ENCODE measurements at regions not wholly inside any gene's neighbourhood (a gene's known extent, or its start where the extent isn't known, plus 50 kb on each side); places are given as distances from the start of the nearest gene placed in this dataset.

DNA sequence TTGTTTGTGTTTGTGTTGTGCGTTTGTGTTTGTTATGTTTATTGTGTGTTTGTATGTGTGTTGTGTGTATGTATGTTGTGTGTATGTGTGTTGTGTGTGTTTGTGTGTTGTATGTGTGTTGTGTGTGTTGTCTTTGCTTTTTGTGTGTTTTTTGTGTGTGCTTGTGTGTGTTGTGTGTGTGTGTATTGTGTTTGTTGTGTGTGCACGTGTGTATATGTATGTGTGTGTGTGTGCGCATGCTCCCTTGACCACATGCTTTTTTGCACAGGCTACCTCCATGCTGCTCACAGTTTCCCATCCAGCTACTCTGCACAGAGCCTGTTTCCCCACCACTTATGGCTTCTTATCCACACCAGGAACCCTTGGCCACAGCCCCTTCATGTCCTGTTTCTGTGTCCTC, 720.0 kb upstream of the ADAMTS16 start:
- no peak for DNase-seq

DNA sequence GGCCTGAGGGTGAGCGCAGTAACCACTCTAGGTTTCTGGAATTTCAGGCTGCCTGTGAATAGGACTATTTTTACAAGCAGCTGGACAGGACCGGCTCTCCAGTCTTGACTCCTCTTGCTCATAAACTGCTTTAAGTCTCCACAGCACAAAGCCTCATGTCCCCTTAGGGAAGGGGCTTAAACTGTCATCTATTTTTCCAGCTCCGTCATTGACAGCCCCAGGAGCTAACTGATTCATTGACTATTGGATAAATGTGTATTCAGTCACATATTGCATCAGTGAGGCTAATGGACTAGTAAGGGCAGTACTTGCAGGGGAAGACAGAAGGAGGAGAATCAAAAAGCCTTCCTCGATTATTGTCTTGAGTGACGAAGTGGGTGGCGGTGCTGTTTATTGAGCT, 719.4 kb upstream of the ADAMTS16 start:
- DNase-seq, result no peak

DNA sequence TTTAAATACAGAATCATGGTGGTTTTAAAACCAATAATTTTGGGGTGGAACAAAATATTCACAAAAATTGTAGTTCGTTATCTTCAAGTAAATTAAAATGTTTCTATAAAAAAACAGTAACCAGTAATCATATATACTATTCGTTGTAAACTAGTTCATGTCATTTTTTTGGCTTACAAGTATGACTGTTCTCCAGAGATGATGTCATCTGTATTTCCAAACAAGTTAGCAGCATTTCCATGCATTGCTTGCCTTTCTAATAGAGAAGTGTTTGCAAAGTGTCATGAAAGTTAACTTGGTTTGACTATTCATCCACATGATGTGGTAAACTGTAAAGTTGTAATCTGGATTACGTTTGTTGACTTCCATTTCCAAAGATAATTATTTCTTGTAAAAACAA, 717.9 kb upstream of the ADAMTS16 start:
- DNase-seq, result no peak

DNA sequence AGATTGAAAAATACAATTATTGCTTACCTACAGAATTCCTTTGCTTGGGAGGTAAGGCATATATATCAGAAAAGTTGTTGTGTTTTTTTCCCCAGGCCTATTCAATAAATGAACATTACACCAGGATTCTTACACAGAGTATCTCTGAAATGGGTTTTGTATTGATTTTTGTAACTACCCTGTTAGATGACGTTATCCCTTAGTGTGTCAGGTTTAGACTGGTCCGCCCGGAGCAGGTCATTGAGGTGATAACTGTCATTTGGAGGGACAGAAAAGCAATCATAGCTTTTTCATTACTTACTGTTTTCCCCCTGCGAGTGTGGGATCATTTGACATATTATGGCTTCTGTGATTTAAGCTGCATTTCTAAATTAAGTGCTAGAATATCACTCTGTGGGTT, 715.2 kb upstream of the ADAMTS16 start:
- no peak for DNase-seq

DNA sequence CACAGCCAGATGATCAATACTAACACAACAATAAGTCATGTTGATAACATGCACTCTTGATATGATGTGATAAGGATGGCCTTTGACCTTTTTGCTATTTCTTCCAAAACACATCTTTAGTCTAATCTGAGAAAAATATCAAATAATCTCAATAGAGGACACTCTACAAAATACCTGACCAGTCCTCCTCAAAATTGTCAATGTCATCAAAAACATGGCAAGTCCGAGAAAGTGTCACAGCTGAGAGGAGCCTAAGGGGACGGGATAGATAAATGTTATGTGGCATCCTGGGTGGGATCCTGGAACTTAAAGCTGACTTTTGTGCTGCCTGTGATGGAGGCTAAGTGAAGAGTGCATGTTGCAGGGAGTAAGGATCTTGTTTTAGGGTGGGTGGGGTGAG, 699.6 kb upstream of the ADAMTS16 start:
- DNase-seq, result no peak

DNA sequence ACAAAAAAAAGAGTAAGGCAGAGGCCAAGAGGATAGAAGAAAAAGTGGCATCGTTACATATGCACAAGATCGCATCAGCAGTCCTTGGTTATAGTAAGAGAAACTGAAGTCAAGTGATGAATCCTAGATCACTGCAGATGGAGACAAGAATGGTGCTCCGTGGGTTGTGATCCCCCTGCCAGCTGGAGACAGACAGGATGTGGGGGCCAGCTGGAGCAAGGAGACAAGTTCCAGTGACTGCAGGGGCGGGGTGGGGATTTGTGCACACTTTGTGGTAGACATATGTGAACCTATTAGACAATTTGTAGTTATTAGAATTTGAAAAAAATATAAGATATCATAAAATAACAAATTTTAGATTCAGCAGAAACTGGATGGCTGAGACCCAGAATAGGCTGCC, 697.9 kb upstream of the ADAMTS16 start:
- no peak for DNase-seq

DNA sequence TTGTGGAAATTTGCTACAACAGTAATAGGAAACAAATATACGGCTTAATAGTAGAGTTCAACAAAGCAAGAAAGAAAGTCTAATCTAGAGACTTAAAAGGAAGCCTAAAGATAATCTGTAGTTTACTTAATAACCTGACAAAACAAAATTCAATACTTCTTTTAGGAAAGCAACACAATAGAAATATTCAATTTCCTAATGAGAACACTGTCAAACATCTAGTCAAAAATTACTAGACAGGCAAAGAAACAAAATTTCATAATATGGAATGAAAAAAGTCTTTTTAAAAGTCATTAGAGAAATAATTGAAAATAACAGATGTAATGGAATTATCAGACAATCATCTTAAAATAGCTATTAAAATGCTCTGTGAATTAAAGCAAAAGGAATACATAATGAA, 692.5 kb upstream of the ADAMTS16 start:
- DNase-seq, result no peak

DNA sequence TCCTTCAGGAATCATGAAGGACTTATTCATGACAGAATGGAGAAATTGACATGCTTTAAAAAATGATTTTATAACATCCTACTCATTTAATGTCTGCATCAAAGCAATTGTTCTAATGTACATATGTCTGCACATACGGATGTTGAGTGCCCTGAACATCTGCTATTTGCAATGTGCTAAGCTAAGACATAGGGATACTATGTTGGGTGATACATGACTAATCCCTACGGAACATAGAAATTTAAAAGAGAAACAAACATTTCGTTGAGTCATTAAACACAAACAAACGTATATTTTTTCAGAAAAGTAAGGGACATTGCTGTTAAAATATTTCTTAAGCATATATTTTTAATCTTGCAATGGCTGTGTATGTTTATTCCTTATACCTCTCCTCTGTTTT, 686.5 kb upstream of the ADAMTS16 start:
- no peak for DNase-seq

DNA sequence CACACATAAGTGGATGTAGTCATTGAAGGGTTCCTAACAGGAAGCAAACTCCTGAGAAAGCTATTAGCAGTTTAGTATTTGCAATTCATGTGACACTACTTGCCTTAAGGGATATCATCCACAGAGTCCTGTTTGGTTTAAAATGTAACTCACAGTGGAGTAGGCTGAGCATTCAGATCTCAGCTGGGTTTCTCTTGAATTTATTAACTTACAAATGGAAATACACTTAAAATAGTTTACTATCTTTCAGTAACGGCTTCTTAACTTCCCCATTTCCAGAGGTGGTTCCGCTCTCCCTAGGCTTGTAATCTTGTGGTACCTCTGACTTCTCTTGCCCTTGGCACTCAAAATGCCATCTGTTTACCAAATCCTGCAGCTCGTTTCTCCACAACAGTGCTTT, 660.7 kb upstream of the ADAMTS16 start:
- DNase-seq, result no peak

DNA sequence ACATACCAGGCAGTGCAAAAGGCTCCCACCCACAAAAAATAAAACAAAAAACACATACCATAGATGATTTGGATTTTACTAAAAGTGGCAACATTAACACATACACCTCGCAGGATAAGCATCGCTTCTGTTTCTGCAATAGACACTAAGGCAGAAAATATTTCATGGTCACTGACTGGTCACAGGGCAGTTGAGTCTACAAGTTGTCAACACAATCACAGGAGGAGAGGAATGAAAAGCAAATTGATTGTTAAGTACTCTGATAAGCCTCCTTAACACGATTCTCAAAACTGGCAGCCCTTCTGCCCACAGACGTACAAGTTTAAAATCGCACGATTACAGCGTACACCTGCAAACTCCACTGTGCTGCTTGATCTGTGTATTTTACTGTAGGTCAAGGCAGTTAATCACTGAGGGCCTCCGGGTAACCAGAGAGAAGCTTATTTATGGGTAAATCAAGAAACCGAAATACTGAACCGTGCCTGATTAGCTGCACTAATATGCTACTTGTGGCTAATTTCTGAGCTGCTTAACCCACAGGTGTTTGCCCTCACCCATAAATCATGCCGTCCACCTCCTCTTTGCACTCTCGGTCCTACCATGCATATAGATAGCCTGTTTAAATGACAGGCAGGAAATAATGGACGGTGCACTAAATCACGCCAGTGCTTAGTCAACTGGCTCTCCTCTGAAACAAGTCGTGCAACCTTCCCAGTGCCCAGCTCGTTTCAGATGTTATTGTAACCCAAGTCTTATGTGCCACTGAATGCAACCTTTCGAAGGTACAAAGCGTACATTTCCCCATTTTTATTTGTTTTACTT, 659.4 kb upstream of the ADAMTS16 start:
- DNase-seq, result peak; percentile 49

DNA sequence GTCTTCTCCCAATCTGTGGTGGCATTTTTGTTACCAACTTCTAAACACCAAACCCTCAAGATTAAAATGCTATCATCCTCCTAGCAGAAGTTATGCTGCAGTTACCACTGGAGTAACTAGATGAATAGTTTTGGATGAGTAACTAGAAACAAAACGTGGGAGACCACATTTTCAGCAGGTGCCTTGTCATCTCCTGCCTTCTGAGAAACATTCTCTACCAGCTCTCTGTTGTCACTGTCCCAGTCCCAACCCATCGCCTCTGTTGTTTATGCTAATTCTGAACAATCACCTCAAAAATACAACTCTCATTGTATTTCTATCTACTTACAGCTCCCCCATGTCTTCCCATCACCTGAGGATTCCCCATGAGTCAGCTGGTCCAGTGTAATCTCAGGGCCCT, 652.5 kb upstream of the ADAMTS16 start:
- no peak for DNase-seq

DNA sequence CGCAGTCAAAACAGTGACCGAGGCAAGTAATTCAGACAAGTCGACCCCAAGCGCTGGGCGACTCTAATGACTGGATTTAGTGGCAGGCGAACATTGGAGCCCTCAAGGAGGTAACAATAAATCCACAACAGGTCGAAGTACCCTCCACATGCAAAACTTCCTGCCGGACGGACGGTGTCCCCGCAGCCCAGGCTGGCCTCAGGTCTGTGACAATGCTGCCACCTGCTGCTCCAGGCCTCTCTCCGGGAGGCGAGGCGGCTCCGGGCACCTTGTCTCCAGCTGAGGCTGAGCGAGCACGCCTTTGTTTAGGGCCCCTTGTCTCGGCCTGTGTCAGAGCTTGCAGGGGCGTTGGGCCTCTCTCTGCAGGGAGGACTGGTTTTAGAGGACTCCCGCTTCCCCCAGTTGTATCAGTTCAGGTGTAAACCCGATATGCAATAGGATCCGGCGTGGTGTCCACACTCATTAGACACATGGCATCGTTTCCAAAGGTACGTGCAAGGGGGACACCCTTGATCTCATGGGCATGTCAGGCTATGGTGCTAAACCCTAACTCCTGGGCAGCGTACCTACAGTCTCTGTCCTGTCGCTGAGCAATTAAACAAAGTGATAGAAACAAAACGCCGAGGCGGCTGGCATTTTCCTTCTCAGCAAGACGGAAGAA, 628.0 kb upstream of the ADAMTS16 start:
- DNase-seq, result peak; percentile 67

DNA sequence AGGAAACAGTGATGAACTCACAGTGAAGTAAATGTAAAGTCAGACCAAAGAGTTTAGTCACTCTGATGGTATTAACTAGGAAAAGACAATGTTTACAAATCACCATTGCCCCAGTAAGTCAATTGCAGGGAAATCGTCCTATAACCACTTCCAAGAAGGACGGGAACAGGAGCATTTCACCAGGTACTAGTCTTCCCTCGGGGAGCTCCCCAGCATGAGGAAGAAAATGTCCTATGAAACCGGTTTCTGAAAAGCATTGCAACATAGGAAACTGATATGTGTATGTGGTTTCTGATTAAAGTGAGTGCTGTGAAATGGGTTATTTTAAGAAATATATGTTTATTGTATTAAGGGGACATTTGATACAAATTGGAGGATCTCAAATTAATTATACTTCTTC, 626.7 kb upstream of the ADAMTS16 start:
- no peak for DNase-seq

DNA sequence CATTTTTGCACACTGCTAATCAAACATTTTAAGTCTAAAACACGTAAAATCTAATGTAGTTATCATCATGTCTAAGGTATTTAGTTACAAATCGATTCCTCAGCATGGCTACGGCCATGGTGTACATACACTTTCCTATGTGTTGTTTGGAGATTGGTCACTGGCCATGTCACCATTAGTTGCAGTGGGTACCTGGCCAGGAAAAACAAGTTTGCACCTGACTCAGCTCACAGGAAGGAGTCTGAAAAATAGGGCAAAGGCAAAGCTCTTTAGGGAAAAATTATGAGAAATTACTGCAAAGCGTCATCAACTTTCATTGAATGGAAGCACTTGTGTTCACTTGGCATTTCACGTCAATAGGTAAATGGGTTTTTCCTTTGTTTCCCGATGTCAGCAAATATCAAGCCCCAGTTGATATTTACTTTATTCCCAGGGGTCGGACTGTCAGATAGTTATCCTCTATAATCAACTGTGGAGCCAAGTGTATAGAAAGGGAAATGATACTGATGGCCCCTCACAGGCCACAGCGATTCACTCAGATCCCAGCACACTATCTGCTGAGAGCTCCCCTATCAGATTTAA, 626.0 kb upstream of the ADAMTS16 start:
- DNase-seq, result no peak

DNA sequence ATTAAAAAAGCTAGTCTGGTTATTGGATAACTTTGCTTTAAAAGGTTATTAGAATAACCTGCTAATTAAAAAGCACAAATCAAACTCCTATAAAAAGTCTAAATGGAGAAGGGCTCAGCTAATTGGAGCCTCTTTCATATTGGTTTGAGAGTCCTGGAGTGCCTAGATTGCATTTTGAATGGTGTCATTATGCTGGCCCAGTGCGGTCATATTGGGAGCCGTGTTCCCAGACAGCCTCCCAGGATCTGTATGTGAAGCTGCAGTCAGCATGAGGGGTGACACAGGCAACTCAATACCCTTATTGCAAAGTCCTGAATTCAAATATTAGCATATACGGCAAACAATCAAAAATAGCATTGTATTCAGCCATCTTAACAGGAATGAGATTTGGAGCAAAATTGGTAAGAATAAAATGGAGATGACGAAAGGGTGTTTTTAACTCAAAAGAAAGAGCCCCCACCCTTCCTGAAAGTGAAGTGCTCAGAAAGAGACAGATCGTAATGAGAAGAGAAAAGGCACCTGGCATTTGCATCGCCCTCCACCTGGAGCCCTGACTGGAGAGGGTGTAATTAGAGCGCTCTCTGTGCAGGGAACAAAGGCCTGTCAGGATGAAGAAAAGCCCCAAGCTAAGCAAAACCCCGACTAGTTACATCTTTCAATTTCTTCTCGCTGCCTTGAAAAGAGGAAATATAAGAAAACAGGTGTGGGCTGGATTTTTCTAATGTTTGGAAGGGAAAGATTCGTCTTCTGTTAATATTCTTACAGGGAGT, 621.0 kb upstream of the ADAMTS16 start:
- no peak for DNase-seq

DNA sequence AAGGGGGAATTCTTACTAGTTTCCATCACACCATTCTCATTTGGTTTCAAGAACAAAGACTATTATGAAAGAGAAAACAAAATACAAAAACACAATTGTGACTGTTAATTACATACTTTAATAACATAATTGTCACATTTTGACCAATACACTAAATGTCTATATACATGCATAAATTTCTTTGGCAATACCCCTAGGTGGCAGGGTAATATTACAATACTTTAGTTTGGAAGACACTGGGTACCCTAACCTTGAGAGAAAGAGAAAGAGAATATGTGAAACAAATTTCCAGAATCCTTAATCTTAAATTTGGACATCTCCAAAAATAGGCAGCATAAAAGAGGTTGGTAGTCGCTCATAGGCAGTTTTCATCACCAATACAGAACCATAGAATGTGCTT, 619.6 kb upstream of the ADAMTS16 start:
- no peak for DNase-seq

DNA sequence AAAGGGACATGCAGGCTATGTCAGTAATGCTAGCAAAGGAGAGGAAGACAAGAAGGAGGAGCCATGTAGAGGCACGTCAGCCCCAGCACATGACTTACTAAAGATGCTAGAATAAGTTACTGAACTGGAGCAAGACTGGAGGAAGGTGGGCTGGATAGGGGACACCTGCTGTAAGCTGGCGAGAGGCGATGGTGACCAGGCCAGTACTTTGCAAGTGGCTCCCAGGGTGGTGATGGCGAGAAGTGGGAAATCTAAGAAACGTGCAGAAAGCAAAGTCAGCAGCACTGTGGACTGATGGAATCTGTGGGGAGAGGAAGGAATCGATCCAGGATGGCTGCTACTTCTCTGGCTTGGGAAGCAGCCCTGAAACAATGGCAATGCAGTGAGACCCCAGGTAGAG, 617.1 kb upstream of the ADAMTS16 start:
- no peak for DNase-seq

DNA sequence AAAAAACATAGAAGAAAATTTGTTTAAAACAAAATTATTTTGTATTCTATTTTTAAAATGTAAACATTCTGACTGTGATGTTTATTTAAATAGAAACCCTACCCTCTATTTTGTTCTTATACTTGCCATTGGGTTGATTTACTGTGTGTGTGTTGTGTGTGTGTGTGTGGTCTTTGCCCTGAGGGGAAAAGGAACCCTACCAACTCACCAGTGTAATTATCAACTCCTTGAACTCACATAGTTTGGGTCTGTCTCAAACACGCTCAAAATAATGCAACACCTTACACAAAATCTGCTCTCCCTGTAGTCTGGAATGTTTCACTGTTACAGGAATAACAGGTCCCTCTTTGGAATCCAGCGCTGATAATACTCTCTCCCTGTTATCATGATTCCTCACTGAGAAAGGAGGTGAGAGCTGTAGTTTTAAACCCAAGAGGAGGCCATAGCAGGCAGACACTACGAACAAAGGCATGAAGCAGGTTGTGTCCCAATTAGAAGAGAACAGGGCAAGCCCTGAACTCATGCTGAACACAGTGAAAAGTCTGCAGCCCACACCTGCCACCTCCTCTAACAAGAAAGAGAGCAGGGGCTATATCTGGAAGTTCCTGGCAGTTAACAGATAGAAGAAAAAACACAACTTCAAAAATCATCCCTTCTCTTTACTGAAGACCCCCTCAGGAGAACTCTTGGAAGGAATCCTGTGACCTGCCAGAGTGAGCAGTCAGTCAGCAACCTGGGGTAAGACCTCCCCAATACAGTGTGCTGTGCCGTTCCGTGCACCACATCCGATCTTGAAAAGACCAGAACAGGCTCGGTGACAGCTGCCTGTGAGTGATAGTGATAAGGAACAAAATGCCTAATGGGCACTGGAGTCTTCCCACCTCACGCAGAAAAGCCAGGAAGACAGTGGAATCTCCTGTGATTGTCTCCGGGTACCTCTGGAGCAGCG, 608.1 kb upstream of the ADAMTS16 start:
- no peak for DNase-seq

DNA sequence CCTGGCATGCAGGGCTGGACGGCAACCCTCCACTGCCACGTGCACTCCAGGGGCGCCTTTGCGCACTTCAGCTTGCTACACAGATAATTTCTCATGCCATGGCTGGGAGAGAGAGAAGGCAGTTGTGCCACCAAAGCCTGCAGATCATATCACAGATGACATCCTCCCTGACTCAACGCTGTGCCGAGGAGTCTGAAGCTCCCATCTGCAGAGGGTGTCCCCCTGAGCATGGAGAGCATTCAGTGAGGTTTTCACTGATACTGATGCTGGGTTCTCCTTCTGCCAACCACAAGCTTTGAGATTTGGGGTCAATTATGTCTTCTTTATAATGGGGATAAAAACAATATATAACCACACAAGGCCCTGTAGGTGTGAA, 607.4 kb upstream of the ADAMTS16 start:
- no peak for DNase-seq

DNA sequence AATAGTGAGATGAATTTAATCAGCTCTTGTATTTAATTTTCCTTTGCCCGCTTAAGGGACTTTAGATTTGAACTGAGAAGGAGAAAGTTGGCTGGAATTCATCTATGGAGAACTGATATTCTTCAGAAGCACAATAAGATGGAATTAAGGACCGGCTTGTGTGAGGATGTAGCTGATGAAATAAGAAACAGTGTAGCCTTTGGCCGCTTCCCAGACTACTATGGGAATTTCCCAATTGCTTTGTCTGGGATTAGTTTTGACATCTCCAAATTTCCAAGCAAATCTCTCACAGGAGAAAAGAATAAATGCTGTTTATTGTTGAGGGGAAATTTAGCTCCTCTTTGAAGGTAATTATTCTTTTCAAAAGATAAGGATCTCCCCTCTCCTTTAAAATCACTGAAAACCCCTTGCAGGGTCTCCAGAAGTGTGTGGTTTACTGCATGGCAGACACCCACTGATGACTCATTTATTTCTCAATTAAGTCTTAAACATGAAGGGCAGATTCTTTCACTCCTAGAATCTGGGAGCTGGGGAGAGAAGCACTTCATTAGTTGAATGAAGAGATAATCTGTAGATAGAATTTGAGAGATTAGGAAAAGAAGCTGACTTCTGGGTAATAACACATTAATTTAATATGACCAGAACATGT, 606.5 kb upstream of the ADAMTS16 start:
- no peak for DNase-seq

DNA sequence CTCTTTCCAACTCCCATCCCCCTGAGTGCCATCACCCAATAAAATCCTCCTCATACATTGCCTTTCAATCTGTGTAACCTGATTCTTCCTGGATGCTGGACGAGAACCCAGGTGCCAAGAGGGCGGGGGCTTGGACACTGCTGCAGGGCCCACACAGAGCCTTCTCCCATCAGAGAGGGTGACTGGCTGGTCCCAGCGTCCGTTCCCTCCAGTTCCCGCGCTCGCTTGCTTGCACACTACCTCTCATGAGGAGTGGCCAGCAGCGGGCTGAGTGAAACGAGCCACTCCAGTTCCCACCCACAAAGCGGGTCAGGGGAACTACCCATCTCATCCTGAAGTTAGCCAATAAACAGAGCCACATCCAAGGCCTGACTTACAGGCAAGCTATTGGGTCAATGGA, 602.6 kb upstream of the ADAMTS16 start:
- DNase-seq, result no peak

Data from NCI-H82 (cell line).